ENCODE measurements at regions not wholly inside any gene's neighbourhood (a gene's known extent, or its start where the extent isn't known, plus 50 kb on each side); places are given as distances from the start of the nearest gene placed in this dataset.

DNA sequence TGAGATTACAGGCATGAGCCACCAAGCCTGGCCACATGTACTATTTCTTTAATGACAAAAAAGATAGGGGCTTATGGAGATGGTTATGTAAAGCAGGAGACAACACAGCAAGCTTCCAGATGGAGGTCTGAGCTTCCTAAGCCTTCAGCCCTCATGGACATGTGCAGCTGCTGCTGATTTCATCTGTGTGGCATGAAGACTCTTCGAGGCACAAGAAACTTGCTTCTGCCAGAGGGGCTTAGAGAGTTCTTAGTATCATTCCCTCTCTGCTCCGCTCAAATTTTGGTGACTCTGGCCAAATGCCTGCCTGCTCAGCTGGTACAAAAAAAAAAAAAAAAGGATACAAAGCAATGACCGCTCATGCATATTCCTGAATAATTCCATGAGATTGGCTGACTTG is 552.5 kb downstream of the TYW1 start:
- no peak for DNase-seq

DNA sequence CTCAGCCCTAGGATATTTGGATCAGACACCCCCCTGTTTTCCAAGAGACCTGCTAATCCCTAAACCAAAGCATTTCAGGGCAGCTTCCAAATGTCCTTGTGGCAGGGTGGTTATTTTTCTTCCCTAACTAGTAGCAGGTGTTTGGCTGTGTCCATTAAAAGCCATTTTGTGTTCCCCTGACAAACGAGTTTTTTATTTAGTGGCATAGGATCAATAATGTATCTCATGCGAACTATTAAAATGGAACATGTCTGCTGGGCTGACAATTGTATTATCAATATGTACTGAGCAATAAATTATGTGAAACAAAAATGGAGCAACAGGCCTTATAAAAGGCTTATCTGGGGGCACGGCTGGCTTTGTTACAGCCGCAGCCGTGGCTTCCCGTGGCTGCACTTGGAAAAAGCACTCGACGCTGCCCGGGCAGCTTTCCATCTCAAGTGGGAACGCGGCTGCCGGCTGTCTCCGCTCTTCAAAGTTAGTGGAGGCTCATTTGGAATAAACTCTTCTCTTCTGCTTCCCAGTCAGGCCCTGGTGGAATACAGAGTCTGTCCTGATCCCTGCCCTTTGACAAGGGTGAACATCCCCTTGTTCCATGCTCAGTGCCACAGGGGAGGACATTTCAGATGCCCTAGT is 554.3 kb downstream of the TYW1 start:
- DNase-seq, result peak in 4 of 56 donors; percentile 4 to 16 (median 8)

DNA sequence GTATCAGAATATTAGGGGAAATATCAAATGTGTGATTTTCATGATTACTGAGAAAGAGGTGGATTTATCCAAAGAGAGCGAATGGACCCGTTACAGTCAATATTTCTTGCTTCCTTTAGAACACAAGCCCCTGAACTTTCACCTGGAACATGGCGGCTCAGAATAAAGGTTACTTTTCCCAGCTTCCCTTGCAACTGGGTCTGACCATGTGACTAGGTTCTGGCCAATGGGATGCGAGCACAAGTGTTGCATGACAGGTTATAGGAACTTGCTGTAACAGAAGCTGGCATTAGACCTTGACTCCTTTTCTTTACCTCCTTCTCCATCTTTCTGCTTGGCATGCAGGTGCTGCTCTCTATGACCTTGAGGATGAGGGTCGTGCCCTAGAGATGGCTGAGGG is 556.1 kb downstream of the TYW1 start:
- no peak for DNase-seq

DNA sequence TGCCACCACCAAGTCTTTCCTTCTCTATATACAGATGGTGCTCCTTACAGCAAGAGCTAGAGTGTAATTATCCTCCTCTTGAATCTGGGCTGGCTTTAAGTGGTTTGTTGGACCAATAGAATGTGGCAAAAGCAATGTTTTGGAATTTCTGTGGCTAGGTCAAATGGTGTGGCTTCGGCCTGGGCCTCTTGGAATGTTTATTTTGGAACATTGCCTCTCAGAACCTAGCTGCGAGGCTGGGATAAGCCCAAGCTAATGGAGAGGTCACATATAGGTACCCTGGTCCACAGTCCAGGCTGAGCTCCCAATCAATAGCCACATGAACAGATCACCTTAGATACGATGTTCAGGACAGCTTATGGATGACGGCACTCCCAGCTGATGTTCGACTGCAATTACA is 556.7 kb downstream of the TYW1 start:
- no peak for DNase-seq

DNA sequence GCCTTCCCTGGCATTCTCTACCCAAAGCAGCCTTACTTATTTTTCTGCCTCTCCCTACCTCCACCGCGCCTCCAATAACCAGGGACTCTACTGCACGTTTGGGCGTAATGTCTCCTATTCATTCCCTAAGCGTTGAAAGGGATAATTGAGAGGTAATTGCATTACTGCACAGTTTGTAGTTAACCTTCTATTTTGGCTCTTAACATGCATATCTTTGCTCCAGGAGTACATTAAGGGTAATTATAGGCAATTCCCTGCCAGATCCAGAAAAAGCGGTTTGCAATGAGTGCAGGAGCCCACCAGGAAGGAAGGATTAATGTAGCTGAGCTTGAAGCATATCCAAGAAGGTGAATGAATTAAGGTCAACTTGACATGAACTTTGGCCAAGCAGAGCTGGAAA is 558.4 kb downstream of the TYW1 start:
- no peak for DNase-seq

DNA sequence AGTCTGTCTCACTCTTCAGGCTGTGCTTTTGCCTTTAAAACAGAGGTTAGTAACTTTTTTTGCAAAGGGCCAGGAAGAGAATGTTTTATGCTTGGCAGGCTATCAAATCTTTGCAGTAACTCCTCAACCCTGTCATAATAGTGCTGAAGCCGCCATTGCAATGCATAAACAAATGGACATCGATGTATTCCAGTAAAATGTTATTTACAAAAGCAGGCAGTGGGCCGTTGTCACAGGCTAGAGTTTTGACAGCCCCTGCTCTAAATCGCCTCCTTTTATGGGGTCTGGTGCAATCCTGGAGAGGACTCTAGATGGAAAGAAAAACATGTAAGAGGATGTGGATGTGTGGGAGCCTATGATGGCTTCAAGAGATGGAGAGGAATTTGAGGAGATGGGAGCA is 568.3 kb downstream of the TYW1 start:
- DNase-seq, result no peak

DNA sequence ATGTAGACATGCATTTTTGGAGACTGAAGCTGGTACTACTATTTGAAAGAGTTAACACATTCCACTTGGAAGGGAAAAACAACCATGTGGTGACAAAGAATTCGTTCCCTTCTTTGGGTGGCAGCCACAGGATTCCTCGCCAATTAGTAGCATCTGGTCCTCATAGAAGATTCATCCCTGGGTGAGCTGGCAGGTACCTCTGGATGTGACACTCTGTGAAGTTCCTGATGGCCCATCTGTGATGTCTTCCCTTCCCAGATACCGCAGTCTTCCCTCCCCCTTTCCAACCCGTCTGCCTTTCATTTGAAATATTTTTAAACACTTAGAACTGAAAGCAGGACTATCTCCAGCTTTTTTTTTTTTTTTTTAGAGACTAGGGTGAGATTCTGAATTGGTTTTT is 569.5 kb downstream of the TYW1 start:
- DNase-seq, result peak in 20 of 56 donors; percentile 0 to 50 (median 9)

DNA sequence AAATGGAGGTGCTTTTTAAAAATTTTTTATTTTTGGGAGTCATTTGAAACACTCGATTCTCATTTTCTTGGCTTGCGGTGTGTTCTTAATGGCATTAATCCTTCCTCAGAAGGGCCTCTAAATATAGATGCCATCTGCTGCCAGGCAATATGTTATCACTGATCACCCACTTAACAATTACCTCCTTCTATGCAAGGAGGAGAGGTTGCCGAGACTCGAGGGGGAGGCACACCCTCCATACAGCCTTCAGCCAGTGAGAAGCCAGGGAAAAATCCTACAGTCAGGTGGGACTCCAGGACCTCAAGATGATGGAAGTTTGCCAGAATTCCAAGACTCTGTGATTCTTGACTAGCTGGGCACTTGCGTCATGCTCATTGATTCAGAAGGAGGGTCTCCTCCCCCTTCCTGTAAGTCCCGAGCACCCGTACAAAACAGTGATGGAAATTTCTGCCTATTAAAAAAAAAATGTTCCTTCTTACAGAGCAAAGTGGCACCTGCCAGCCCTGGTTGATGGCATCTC is 574.5 kb downstream of the TYW1 start:
- DNase-seq, result peak in 8 of 56 donors; percentile 1 to 15 (median 8)

DNA sequence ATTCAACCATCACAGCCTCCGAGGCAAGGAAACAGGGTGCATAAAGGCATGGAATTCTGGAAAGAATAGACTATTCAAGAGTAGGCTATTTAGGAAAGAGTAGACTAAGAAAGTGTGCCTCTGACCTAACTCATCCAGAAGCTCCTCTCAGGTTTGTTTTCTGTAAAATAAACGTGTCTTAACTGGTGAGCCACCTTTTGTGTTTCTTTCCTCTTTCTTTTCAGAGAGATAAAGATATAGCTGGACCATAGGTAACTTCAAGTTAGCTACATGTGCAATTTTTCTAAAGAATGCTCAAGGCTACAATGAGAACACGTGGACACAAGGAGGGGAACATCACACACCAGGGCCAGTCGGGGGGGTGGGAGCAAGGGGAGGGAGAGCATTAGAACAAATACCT is 577.0 kb downstream of the TYW1 start:
- no peak for DNase-seq

DNA sequence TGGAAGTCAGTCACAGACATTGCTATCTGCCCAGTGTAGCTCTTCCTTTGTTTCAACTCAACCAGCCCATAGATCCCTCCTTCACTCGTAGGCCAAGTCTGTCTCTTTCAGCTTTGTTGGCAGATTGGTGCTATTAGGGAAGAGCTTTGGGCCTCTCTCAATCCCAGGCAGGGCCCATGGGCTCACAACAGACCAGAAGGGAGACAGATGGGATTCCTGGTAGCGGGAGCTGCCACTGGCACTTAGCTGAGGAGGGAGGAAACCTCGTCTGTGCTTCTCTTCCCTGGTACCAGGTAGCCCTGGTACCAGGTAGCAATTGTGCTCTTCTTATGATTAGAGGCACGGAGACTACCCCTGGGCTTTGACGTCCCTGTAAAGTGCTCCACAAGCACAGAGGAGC is 592.0 kb downstream of the TYW1 start:
- no peak for DNase-seq

DNA sequence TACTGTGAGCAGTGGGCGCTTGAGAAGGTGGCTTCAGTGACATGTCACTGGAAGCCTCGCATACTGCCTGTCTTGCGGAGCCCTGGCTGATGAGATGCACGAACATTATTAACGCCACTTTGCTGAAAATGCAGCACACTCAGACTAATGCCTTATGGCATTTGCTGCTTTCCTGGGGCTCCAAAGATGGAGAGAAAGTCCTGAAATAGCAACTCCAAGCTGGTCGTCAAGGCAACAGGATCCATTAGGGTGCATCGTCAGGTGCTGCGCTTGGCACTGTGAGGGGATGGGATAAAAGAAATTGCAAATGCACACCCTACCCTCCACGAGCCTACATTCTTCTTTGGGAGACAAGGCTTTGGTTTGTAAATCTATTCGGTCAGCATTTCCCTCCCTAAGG is 592.5 kb downstream of the TYW1 start:
- DNase-seq, result peak in 2 of 56 donors; percentile 1 to 4

DNA sequence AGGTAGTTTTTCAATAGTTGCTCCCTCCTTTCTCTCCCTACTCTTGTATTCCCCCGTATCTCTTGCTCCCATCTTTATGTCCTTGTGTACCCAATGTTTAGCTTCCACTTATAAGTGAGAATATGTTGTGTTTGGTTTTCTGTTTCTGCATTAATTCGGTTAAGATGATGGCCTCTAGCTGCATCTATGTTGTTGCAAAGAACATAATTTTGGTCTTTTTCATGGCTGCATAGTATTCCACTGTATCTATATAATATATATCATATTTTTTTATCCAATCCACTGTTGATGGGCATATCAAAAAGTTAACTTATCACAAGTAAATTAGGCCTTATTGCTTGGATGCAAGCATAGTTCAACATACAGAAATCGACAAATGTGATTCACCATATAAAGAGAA is 594.0 kb downstream of the TYW1 start:
- no peak for DNase-seq

DNA sequence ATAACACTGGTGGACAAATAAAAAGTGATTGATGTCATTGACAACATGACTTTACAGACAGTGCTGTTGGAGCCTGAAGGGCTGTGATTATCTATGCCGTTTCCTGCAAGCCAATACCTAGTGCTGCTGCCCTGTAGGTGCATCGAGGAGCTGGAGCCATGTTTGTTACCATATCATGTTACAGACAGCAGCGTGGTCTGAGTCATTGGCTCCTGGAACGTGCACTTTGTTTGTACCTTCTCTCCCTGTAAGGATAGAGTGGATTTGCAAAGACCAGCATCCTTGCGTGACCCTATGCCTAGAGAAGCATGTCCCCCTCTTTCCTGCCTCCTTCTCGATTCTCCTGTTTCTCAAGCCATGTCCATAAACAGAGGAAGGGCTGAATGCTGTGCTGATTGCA is 597.2 kb downstream of the TYW1 start:
- DNase-seq, result no peak

DNA sequence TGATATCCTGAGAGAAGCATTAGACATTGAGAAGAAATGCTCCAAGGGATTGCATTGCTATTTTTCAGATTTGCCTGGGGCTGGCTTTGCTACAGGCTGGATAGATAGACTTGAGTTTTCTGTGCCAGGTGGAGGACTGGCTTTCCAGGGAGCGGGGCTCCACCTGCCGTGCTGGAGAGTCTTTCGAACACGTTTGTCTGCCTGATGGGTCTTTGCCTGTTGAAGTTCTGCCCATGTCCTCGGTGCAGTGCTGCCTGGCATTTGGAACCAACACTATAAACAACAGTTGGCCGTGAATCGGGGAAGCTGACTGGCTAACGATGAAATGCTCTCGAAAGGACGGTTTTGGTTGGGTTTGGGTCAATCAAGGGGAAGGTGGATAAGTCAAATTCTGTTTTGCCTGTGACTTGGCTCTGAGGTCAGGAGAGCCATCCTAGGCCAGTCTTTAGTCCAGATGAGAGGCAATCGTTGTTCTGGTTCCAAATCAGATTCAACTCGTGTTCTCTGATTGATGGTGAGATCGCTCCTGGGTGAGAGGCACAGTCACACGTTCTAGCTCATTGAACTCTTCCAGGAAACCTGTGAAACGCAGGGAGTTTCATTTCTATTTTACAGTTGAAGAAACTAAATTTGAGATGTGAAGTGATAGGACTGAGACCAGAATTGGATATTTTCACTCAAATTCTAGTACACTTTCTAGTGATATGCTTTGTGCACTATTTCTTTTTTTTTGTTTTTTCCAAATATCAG is 599.0 kb downstream of the TYW1 start:
- no peak for DNase-seq

DNA sequence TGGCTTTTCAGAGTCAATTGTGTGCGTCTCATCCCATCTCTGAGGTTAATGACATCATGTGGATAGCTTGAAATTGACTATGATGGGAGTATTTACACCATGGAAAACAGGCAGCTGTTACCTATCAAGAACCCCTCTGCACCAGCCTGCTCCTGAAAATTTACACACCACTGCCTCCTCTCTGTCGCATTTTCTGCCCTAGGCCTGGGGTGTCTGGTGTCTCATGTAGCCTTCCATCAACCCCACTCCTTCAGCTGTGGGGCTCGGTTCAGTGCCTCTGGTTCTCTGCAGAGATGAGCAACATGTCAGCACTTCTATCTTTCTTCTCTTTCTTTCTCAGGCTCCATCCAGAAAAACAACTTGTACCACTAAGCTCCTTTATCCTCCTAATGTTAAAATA is 600.5 kb downstream of the TYW1 start:
- DNase-seq, result no peak

DNA sequence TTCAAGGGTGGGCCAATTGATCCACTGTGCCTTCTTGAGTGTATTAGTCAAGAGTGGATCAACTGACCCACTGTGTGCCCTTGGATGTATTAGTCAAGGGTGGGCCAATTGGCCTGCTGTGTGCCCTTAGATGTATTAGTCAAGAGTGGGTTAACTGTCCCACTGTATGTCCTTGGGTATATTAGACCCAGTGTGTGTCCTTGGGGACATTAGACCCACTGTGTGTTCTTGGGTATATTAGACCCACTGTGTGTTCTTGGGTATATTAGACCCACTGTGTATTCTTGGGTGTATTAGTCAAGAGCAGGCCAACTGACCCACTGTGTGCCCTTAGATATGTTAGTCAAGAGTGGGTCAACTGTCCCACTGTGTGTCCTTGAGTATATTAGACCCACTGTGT is 601.8 kb downstream of the TYW1 start:
- no peak for DNase-seq

DNA sequence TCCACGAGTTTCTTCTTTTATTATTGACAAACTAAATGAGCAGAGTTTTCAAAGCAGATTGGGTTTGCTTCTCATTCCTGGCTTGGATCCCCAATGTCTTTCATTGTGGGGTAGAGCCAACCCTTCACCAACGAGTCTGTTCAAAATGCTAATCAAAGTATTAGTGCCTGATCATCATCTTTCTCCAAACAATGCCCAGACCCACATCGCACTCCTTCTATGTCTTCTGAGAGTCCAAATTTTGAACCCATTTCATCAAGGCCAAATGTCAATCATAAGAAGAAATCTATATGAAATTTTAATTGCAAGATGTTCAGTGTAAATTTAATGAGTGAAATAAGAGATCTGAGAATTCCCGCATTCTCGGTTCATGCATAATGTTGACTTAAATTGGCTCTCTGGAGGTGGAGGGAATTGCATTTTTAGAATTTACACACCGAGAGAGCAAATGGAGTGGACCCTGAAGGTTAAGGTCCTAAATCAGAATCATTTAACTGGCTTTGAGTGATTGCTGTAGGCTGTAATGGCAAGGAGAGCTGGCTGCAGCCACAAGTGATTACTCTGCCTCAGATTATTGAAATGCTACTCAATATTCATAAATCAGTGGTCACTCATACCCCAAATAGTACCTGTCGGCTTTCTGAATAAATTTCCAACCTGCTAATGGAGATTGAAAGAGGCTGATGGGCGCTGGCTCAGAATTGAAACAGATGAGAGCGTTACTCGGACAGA is 602.9 kb downstream of the TYW1 start:
- no peak for DNase-seq

DNA sequence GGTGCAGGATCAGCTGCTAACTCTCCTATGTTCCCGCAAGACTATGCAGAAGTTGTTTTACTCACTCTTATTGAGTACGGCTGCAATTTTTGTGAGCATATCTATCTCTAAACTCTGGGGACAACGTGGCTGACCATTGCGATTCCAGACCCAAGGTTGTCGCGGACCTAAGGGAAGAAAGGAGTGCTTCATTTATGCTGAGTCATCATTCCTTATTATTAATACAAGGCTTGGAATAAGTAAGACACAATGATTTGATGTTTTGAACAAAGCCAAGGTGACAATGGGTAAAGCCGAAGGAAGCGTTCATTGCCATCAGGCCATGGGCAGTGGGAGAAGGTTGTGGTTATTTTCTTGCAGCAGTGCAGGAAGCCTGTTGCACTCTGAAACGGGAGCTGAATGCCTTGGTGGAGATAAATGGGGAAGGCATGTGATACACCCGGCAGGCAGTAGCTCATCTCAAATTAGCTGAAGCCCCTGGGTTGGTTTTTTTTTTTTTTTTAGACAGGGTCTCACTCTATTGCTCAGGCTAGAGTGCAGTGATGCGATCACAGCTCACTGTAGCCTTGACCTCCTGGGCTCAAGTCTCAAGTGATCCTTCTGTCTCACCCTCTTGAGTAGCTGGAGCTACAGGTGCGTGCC is 605.7 kb downstream of the TYW1 start:
- no peak for DNase-seq

DNA sequence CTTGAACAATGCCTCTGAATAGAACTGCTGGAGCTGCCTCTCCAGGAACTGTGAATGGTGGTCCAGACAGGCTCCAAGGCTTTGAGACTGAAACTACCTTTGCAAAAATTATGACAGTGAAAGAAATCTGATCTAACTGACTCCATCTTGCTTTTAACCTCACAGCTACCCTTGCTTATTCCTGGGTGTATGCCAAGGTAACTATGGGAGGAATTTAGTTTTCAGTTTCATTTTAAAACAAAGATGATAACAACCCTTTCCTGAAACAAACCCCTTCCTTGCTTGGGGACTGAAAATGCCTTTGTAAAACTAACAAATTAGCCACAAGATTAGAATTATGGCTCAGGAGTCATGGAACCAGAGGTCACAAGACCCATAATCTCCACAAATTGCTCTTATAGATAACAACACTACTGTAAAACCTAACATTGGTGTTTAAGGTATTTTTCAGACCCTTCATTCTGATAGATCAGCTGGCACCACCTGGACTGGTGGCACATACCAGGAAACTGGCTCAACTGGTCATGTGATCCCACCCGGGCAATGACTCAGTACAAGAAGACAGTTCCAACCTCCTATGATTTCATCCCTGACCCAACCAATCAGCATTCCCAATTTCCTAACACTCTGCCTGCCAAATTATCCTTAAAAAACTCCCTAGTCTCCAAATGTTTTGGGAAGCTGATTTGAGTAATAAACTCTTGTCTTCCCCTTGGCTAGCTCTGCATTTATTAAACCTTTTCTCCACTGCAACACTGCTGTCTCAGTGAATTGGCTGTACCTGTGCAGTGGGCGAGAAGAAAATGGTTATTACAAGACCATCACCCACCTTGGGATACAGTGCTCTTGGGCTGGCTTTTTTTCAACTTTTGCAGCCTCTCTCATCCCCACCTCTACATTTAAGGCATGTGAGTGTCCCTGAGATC is 608.1 kb downstream of the TYW1 start:
- DNase-seq, result no peak

DNA sequence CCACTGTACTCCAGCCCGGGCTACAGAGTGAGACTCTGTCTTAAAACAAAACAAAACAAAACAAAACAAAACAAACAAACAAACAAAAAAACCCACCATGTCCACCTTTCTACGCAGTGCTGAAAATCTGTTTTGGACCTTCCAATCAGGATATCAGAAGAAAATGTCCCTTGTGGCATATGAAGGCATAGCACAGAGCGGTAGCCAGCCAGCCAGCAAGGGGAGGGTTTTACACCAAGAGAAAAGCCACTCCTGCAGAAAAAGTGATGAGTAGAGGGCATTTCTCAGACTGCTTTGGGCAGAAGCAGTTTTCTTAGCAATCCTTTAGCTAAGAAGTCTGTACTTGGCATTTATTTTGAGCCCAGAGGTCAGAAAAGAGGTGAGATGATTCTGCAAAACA is 612.2 kb downstream of the TYW1 start:
- DNase-seq, result no peak

DNA sequence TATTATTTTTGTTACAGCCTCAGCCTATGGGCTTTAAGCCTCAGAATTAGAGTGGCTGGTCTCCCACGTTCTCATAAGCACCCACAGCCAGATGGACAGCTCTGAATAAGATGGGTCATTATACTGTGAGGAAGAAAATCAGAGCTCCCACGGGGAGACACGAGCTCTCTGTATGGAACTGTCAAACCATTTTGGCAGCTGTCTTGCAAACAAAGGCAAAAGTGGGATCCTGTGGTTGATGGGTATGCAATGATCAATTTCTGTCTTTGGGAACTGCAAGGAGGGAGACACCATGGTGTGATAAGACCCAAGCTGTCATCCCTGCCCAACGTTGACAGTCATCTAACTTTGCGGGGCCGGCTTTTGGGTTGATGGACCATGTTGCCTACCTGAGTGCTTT is 614.3 kb downstream of the TYW1 start:
- no peak for DNase-seq

Measured in amygdala (tissue), 56 donors.